H7 (cell line): ENCODE measurements at regions not wholly inside any gene's neighbourhood (a gene's known extent, or its start where the extent isn't known, plus 50 kb on each side); places are given as distances from the start of the nearest gene placed in this dataset.

Experiments
- DNase-seq: peaks from one replicate; pipeline ENCODE4 v3.0.0; 2012
- H3K27me3 ChIP-seq: 2 replicates; pipeline ENCODE4 v1.6.0; 2011; ENCODE audit warnings: mild to moderate bottlenecking, low read length; ENCODE audit not compliant: control insufficient read depth, insufficient read depth
- H3K36me3 ChIP-seq: replicated peaks from 2 replicates; pipeline ENCODE4 v1.5.1; 2011; ENCODE audit warnings: low read length; ENCODE audit not compliant: control insufficient read depth, insufficient read depth
- H3K4me3 ChIP-seq: 2 replicates; pipeline ENCODE4 v1.5.1; 2011; ENCODE audit warnings: low read depth, mild to moderate bottlenecking, control low read depth, low read length, moderate library complexity; ENCODE audit not compliant: insufficient read depth

GRCh38 chr1:94679332-94680038 is 137.9 kb upstream of the F3 start:
- Histone ChIP-seq H3K27me3 (no peaks in the 10 kb centered on the region), H3K36me3 (no peaks in the 10 kb centered on the region), H3K4me3 (no peak overlapping the region)
- no peak for DNase-seq

DNA sequence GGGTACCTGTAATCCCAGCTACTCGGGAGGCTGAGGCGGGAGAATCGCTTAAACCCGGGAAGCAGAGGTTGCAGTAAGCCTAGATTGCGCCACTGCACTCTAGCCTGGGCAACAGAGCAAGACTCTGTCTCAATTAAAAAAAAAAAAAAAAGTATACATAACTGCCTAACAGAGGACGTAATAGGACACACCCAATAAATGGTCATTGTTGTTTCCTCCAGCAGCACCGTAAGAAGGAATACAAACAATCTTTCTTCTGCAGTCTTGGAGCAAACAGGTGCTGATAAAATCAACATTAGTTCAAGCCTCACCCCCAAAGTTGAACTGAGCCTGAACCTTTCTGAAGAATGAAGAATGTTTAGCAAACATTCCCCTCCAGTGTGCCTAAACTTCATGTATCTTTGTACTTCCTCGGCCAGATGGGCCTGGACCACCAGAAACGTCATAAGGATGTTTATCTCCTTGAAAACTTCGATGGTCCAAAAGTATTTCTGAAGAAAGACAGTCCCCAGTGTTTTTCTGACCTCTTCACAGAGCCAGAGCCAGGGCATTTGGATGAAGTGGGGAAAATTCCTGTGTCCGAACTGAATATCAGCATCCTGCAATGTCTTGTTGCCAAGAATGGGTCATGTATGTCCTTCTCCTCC is 136.8 kb upstream of the F3 start:
- Histone ChIP-seq H3K4me3 (no peak overlapping the region), H3K36me3 (no peaks in the 10 kb centered on the region), H3K27me3 (no peaks in the 10 kb centered on the region)
- no peak for DNase-seq

GRCh38 chr1:94677714-94678113 is 136.2 kb upstream of the F3 start:
- Histone ChIP-seq H3K36me3 (no peaks in the 10 kb centered on the region), H3K27me3 (no peaks in the 10 kb centered on the region)
- no peak for DNase-seq

DNA sequence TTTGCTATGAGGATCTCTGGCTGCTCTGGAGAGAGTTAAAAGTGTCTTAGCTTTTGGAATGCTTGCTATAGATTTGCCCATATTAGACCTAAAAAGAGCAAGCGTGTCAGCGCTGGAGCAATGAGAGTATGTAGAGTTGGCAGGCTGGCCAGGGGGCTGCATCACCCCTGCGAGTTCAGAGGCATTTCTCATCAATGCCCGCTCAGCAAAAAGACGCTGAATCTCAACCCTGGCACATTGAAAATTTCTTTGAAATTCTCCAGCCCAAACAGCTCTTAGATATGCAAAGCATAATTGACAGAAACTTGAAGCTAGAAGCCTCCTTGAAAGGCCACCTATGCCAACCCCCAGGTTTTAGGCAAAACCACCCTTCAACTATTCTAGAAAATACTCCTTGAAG is 135.5 kb upstream of the F3 start:
- Histone ChIP-seq H3K36me3 (no peaks in the 10 kb centered on the region), H3K4me3 (no peak overlapping the region), H3K27me3 (no peaks in the 10 kb centered on the region)
- DNase-seq: no peak

More at GRCh38 chr1:94677714-94678113, 136.2 kb upstream of the F3 start:
- no peak overlapping the region for H3K4me3 ChIP-seq

- no peak for DNase-seq
- Histone ChIP-seq H3K27me3 (no peaks in the 10 kb centered on the region), H3K4me3 (no peak overlapping the region), H3K36me3 (no peaks in the 10 kb centered on the region)
Measured at GRCh38 chr1:94676686-94677085, 135.1 kb upstream of the F3 start.

GRCh38 chr1:94675373-94675772 is 133.8 kb upstream of the F3 start:
- Histone ChIP-seq H3K36me3 (no peaks in the 10 kb centered on the region), H3K27me3 (no peaks in the 10 kb centered on the region), H3K4me3 (no peak overlapping the region)
- DNase-seq: no peak

DNA sequence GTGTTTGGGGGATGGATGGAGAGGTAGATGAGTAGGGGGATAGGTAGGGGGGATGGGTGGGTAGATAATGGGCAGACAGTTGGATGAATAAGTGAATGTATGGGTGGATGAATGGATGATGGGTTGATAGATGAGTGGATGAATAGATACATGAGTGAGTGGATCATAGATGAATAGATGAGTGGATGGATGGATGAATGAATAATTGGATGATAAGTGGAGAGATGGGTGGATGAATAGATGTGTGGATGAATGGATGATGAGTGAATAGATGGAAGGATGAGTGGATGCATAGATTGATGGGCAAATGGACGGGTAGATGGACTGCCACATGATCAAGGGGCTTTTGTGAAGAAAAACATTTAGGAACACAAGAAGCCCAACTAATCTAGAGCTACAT is 133.3 kb upstream of the F3 start:
- Histone ChIP-seq H3K27me3 (no peaks in the 10 kb centered on the region), H3K36me3 (no peaks in the 10 kb centered on the region), H3K4me3 (no peak overlapping the region)
- no peak for DNase-seq

- Histone ChIP-seq H3K36me3 (no peaks in the 10 kb centered on the region), H3K27me3 (no peaks in the 10 kb centered on the region), H3K4me3 (no peak overlapping the region)
- DNase-seq: no peak
Measured at GRCh38 chr1:94672934-94673333, 131.4 kb upstream of the F3 start.

GRCh38 chr1:94672001-94672400 is 130.4 kb upstream of the F3 start:
- Histone ChIP-seq H3K4me3 (no peak overlapping the region), H3K27me3 (no peaks in the 10 kb centered on the region), H3K36me3 (no peaks in the 10 kb centered on the region)
- no peak for DNase-seq

DNA sequence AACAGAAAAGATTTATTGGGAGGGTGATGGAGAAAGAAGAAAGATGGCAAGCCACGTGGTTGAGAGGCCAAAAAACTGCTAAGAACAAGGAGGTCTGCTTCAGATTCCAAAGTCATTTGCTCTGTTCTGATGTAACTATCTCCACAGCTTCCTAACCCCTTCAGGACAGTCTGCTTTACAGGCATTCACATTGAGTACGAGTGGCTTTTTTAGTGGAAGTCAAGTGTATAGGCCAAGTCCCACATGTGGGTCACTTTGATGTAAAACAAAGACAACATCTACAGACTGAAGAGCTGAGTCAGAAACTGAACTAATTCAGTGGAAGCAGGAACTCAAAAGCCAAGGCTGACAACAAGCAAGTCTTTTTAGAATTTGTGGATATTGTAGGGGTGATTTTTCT is 128.7 kb upstream of the F3 start:
- no peak overlapping the region for H3K4me3 ChIP-seq
- H3K27me3 ChIP-seq: no peaks in the 10 kb centered on the region
- no peaks in the 10 kb centered on the region for H3K36me3 ChIP-seq
- no peak for DNase-seq

- no peak for DNase-seq
- H3K4me3 ChIP-seq: no peak overlapping the region
- no peaks in the 10 kb centered on the region for H3K27me3 ChIP-seq
- no peaks in the 10 kb centered on the region for H3K36me3 ChIP-seq
Measured at GRCh38 chr1:94669198-94669597, 127.6 kb upstream of the F3 start.

- no peak overlapping the region for H3K4me3 ChIP-seq
- H3K36me3 ChIP-seq: no peaks in the 10 kb centered on the region
- no peaks in the 10 kb centered on the region for H3K27me3 ChIP-seq
- DNase-seq: no peak
Measured at GRCh38 chr1:94668528-94668927, 127.0 kb upstream of the F3 start.

- DNase-seq: no peak
- H3K36me3 ChIP-seq: no peaks in the 10 kb centered on the region
- H3K4me3 ChIP-seq: no peak overlapping the region
- no peaks in the 10 kb centered on the region for H3K27me3 ChIP-seq
Measured at GRCh38 chr1:94667818-94668217, 126.3 kb upstream of the F3 start.

DNA sequence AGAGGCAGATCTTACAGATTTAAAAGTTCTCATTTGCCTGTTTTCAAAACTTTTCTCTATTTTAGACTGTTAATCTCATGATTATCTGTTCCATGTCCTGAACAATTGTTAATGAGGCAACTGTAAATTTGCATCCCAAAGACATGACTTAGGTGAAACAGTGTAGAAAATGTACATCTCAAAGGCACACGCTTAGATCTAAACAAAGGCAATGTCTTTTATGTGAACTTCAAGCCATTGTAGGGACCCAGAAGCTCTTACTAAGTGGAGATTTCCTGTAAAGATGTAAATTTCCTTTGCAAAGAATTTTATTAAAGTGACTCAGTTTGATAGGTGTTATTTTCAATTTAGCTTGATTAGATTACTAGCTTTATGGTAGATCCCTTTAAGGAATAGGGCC is 125.2 kb upstream of the F3 start:
- Histone ChIP-seq H3K27me3 (no peaks in the 10 kb centered on the region), H3K4me3 (no peak overlapping the region), H3K36me3 (no peaks in the 10 kb centered on the region)
- DNase-seq: no peak

GRCh38 chr1:94661431-94661932 is 119.9 kb upstream of the F3 start:
- Histone ChIP-seq H3K27me3 (no peaks in the 10 kb centered on the region), H3K4me3 (no peak overlapping the region), H3K36me3 (no peaks in the 10 kb centered on the region)
- DNase-seq: no peak
